ENCODE measurements at regions not wholly inside any gene's neighbourhood (a gene's known extent, or its start where the extent isn't known, plus 50 kb on each side); places are given as distances from the start of the nearest gene placed in this dataset.

- no peak for DNase-seq (ENCODE audit: insufficient read length, low spot score, missing footprints)
Observed at GRCh38 chr5:6195711-6196358, 182.5 kb downstream of the MED10 start.

DNA sequence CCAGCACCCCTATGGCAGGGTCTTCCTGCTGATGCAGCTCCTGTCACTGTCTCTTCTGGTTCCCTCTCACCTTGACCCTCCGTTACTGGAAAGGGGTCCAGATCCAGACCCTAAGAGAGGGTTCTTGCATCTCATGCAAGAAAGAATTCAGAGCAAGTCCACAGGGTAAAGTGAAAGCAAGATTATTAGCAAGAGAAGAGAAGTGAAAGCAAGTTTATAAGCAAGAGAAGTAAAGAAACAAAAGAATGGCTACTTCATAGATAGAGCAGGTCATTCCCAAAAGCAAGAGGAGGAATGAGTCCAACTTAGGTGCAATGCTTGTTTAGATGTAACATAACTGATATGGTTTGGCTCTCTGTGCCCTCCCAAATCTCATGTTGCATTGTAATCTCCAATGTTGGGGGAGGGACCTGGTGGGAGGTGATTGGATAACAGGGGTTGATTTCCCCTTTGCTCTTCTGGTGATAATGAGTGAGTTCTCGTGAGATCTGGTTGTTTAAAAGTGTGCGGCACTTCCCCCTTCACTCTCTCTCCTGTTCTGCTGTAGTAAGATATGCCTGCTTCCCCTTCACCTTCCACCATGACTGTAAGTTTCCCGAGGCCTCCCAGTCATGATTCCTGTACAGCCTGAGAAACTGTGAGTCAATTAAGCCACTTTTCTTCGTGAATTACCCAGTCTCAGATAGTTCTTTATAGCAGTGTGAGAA is 183.3 kb downstream of the MED10 start:
- Histone ChIP-seq H3K9me3 (ENCODE audit: low read depth, low read length) (no peaks in the 10 kb centered on the region), H3K79me2 (ENCODE audit: insufficient read depth, low read length) (no peaks in the 10 kb centered on the region), H3K4me1 (ENCODE audit: insufficient read depth, low read length) (no peaks in the 10 kb centered on the region), H3K27ac (ENCODE audit: low read depth, low read length) (no peak overlapping the region), H4K20me1 (ENCODE audit: insufficient read depth, low read length) (no peaks in the 10 kb centered on the region), H3K4me3 (ENCODE audit: insufficient read depth, low read length) (no peak overlapping the region), H3K36me3 (ENCODE audit: insufficient read depth, low read length) (no peaks in the 10 kb centered on the region), H3K4me2 (ENCODE audit: insufficient read depth, low read length) (no peak overlapping the region), H3K27me3 (ENCODE audit: insufficient read depth, low read length) (no peaks in the 10 kb centered on the region), H2AFZ (ENCODE audit: low read length) (no peak overlapping the region)
- DNase-seq (ENCODE audit: insufficient read length, low spot score, missing footprints): no peak
- TF ChIP-seq, protein P1, sequence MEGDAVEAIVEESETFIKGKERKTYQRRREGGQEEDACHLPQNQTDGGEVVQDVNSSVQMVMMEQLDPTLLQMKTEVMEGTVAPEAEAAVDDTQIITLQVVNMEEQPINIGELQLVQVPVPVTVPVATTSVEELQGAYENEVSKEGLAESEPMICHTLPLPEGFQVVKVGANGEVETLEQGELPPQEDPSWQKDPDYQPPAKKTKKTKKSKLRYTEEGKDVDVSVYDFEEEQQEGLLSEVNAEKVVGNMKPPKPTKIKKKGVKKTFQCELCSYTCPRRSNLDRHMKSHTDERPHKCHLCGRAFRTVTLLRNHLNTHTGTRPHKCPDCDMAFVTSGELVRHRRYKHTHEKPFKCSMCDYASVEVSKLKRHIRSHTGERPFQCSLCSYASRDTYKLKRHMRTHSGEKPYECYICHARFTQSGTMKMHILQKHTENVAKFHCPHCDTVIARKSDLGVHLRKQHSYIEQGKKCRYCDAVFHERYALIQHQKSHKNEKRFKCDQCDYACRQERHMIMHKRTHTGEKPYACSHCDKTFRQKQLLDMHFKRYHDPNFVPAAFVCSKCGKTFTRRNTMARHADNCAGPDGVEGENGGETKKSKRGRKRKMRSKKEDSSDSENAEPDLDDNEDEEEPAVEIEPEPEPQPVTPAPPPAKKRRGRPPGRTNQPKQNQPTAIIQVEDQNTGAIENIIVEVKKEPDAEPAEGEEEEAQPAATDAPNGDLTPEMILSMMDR (IDR thresholded peaks at IDR 0.05; ENCODE audit: extremely low read depth, low read depth, low read length): no peak

More at GRCh38 chr5:6195711-6196358, 182.5 kb downstream of the MED10 start:
- Histone ChIP-seq H3K27ac (ENCODE audit: low read depth, low read length) (no peak overlapping the region), H3K4me1 (ENCODE audit: insufficient read depth, low read length) (no peaks in the 10 kb centered on the region), H3K36me3 (ENCODE audit: insufficient read depth, low read length) (no peaks in the 10 kb centered on the region), H3K9me3 (ENCODE audit: low read depth, low read length) (no peaks in the 10 kb centered on the region), H3K4me3 (ENCODE audit: insufficient read depth, low read length) (no peak overlapping the region), H3K79me2 (ENCODE audit: insufficient read depth, low read length) (no peaks in the 10 kb centered on the region), H3K27me3 (ENCODE audit: insufficient read depth, low read length) (no peaks in the 10 kb centered on the region), H2AFZ (ENCODE audit: low read length) (no peak overlapping the region), H3K4me2 (ENCODE audit: insufficient read depth, low read length) (no peak overlapping the region), H4K20me1 (ENCODE audit: insufficient read depth, low read length) (no peaks in the 10 kb centered on the region)
- TF ChIP-seq, protein P1 (IDR thresholded peaks at IDR 0.05; ENCODE audit: extremely low read depth, low read depth, low read length): no peak

GRCh38 chr5:6194261-6194875 is 184.0 kb downstream of the MED10 start:
- H3K79me2 ChIP-seq (ENCODE audit: insufficient read depth, low read length): no peaks in the 10 kb centered on the region

More at GRCh38 chr5:6194261-6194875, 184.0 kb downstream of the MED10 start:
- H3K36me3 ChIP-seq (ENCODE audit: insufficient read depth, low read length): no peaks in the 10 kb centered on the region
- H3K4me1 ChIP-seq (ENCODE audit: insufficient read depth, low read length): no peaks in the 10 kb centered on the region
- H2AFZ ChIP-seq (ENCODE audit: low read length): no peak overlapping the region
- TF ChIP-seq, protein P1 (IDR thresholded peaks at IDR 0.05; ENCODE audit: extremely low read depth, low read depth, low read length): no peak
- H3K27ac ChIP-seq (ENCODE audit: low read depth, low read length): no peak overlapping the region
- no peaks in the 10 kb centered on the region for H3K9me3 ChIP-seq (ENCODE audit: low read depth, low read length)
- no peaks in the 10 kb centered on the region for H3K27me3 ChIP-seq (ENCODE audit: insufficient read depth, low read length)
- no peak overlapping the region for H3K4me2 ChIP-seq (ENCODE audit: insufficient read depth, low read length)
- no peak for DNase-seq (ENCODE audit: insufficient read length, low spot score, missing footprints)
- H4K20me1 ChIP-seq (ENCODE audit: insufficient read depth, low read length): no peaks in the 10 kb centered on the region
- no peak overlapping the region for H3K4me3 ChIP-seq (ENCODE audit: insufficient read depth, low read length)
